ES-I3 (cell line): ENCODE measurements at regions not wholly inside any gene's neighbourhood (a gene's known extent, or its start where the extent isn't known, plus 50 kb on each side); places are given as distances from the start of the nearest gene placed in this dataset.

Experiments used
- H3K36me3 ChIP-seq: 2 replicates; pipeline ENCODE4 v1.6.1; 2013; ENCODE audit warnings: mild to moderate bottlenecking, low read length, control low read depth, moderate library complexity; ENCODE audit not compliant: insufficient read depth
- H3K4me1 ChIP-seq: 2 replicates; pipeline ENCODE4 v1.6.1; 2013; ENCODE audit warnings: mild to moderate bottlenecking, control low read depth, low read length; ENCODE audit not compliant: insufficient read depth
- H3K9ac ChIP-seq: 2 replicates; pipeline ENCODE4 v1.6.1; 2013; ENCODE audit warnings: low read depth, mild to moderate bottlenecking, low read length, moderate library complexity
- H3K9me3 ChIP-seq: 2 replicates; pipeline ENCODE4 v1.6.1; 2013; ENCODE audit warnings: mild to moderate bottlenecking, low read length, moderate library complexity; ENCODE audit not compliant: control insufficient read depth, insufficient read depth

DNA sequence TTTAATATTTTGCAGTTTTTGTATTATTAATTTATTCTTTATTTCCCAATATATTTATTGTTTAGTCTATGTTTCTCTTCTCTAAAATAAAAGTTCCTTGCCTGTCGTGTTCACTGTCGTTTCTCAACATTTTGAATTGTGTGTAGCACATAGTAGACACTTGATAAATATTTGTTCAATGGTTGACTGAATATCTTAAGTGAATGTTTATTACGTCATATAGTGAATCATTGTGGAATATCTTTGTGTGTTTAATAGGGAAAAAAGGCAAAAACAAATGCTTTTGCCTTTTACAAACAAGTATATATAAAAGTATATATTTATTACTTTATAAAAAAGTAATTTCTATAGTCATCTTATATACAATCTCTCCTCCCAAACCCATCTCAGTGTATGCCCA lies 572.3 kb downstream of the EPHA3 start:
- Histone ChIP-seq H3K9me3 (no peaks in the 10 kb centered on the region), H3K36me3 (no peaks in the 10 kb centered on the region), H3K4me1 (no peaks in the 10 kb centered on the region), H3K9ac (no peak overlapping the region)

DNA sequence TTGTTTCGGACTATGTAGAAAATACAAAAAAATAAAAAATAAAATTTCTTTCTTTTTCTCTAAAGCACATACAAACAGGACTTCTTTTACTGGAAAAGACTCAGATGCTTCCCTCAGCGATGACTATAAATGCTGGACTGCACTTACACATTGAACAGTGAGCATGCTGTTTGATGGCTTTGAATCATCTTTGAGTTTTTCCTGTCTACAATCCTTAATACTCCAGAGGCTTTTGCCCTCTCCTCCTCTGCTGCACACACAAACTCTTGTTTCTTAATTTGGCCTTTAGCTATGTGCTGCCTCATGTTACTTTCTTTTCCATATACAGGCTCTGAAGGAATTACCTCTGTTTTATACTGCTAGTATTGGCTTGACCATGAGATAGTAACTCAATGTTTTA lies 575.1 kb downstream of the EPHA3 start:
- Histone ChIP-seq H3K4me1 (no peaks in the 10 kb centered on the region), H3K9ac (no peak overlapping the region), H3K36me3 (no peaks in the 10 kb centered on the region), H3K9me3 (no peaks in the 10 kb centered on the region)

DNA sequence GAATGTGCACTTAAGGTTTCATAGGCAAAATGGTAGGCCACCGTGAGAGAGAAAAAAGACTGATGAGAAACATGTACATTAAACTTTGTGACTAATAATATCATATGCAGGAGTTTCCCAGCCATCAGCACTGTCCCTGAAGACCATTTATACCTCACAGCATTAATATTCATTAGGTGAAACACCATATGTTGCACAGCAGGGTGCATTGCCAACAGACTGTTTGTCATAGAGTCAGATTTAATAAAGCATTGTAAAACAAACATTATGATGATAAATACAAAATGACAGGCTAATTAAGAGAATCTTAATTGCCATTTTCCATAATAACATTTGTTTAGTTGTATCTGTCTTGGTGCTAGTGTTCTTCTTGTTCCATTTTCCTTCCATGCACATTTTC lies 578.3 kb downstream of the EPHA3 start:
- Histone ChIP-seq H3K9me3 (no peaks in the 10 kb centered on the region), H3K9ac (no peak overlapping the region), H3K36me3 (no peaks in the 10 kb centered on the region), H3K4me1 (no peaks in the 10 kb centered on the region)

- H3K4me1 ChIP-seq = no peaks in the 10 kb centered on the region
- H3K36me3 ChIP-seq = no peaks in the 10 kb centered on the region
- no peak overlapping the region for H3K9ac ChIP-seq
- H3K9me3 ChIP-seq = no peaks in the 10 kb centered on the region
Measured at GRCh38 chr3:89690646-89691045, 583.2 kb downstream of the EPHA3 start.

DNA sequence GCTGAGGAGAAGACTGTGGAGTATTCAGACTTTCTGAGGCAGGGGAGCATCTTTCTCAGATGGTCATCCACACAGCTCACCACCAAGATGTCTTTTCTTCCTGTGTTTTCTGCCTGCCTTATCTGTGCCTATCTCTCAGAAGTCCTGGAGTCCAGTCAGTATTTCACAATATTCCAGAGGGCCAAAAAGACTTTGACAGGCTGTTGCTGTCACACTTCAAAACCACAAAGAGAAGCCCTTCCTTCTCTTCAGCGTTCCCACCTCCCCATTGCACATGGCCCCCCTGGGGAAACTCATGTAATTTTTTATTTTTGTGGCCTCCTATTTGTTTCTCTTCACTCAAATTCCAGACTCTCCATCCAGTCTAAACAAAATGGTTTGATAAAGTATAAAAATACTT lies 585.2 kb downstream of the EPHA3 start:
- H3K9ac ChIP-seq = no peak overlapping the region
- no peaks in the 10 kb centered on the region for H3K9me3 ChIP-seq
- no peaks in the 10 kb centered on the region for H3K4me1 ChIP-seq
- H3K36me3 ChIP-seq = no peaks in the 10 kb centered on the region

DNA sequence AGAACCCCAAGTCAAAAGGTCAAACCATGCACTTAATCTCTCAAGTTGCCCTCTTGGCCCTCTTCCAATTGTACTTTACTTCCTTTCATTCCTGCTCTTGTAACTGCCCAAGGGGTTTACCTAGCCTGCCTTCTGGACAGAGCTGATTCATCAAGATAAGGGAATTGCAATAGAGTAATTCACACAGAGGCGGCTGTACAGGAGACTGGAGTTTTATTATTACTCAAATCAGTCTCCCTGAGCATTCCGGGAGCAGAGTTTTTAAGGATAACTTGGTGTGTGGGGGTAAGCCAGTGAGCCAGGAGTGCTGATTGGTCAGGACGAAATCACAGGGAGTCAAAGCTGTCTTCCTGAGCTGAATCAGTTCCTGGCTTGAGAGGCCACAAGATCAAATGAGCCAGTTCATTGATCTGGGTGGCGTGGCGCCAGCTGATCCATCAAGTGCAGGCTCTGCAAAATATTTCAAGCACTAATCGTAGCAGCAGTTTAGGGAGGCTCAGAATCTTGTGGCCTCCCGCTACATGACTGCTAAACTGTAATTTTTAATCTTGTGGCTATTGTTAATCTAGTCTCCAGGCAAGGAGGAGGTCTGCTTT lies 590.0 kb downstream of the EPHA3 start:
- Histone ChIP-seq H3K9ac (no peak overlapping the region), H3K9me3 (no peaks in the 10 kb centered on the region), H3K4me1 (no peaks in the 10 kb centered on the region), H3K36me3 (no peaks in the 10 kb centered on the region)

DNA sequence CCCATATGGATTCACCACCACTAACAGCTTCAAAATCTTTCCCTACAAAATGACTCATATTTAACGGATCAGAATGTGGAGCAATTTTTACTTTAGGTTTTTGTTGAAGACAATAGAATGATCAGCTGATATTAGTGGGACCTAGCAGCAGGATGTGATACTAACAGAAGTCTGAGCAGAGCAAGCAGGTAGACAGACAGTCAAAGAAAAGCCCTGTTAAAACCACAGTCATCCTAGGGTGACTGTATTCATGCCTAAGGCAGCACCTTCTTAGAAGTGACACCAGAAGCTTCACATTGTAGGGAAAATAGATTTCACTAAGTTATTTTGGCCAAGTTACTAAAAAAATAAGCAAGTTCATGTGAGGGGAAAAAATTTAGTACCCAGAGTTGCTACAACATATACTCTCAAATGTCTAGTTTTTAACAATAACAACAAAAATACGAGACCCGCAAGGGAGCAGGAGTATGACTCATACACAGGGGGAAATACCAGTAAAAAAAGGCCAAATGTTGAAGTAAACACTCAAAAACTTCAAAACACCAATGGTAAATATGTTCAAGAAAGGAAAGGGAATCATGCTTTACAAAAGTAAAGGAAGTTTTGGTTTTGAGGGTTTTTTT lies 590.9 kb downstream of the EPHA3 start:
- H3K9me3 ChIP-seq = no peaks in the 10 kb centered on the region
- no peak overlapping the region for H3K9ac ChIP-seq
- H3K36me3 ChIP-seq = no peaks in the 10 kb centered on the region
- H3K4me1 ChIP-seq = no peaks in the 10 kb centered on the region

DNA sequence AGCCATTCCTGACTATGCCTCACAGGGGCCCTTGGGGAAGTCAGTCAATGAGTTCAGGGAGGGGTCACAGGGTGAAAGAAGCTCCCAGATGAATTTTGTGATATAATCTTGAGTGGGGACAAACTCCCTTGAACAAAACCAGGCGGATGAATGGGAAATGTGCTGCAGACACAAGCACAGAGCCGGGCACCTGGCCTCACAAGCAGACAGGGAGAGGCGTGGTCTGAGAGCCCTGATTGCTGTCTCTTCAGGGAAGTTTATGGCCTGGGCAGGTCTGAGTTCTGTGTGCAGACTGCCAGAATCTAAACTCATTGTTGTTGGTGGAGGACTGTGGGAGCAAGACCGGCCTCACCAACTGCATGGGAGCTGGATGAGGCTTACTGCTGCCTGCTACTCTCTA lies 591.8 kb downstream of the EPHA3 start:
- Histone ChIP-seq H3K4me1 (no peaks in the 10 kb centered on the region), H3K9ac (no peak overlapping the region), H3K9me3 (peaks cover 6% of the 10 kb centered on the region; the same call in 1 of the 2 replicates), H3K36me3 (no peaks in the 10 kb centered on the region)

- Histone ChIP-seq H3K36me3 (no peaks in the 10 kb centered on the region), H3K9me3 (peaks cover 9% of the 10 kb centered on the region), H3K4me1 (no peaks in the 10 kb centered on the region), H3K9ac (no peak overlapping the region)
Measured at GRCh38 chr3:89699771-89700170, 592.4 kb downstream of the EPHA3 start.

GRCh38 chr3:89702404-89702803 lies 595.0 kb downstream of the EPHA3 start:
- Histone ChIP-seq H3K9ac (no peak overlapping the region), H3K4me1 (no peaks in the 10 kb centered on the region), H3K36me3 (no peaks in the 10 kb centered on the region), H3K9me3 (peaks cover 9% of the 10 kb centered on the region)

DNA sequence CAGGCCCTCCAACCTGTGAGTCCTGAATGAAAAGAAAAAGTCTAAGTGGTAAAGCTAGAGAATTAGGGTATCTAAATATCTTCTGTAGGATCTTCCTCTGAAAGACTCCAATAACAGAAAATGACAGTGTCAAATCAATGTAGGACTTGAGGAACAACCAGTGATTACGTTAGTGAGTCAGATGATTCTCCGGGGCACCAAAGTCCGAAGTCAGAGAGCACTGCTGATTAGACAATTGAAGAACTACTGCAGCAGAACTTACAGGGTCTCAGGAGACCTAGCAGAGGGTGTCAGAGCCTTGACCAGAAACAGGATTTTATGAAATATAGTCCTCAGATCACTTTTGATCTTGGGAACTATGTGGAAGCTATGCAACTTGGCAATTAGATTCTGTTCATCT lies 605.8 kb downstream of the EPHA3 start:
- no peaks in the 10 kb centered on the region for H3K9me3 ChIP-seq
- no peaks in the 10 kb centered on the region for H3K4me1 ChIP-seq
- H3K36me3 ChIP-seq = no peaks in the 10 kb centered on the region
- no peak overlapping the region for H3K9ac ChIP-seq

DNA sequence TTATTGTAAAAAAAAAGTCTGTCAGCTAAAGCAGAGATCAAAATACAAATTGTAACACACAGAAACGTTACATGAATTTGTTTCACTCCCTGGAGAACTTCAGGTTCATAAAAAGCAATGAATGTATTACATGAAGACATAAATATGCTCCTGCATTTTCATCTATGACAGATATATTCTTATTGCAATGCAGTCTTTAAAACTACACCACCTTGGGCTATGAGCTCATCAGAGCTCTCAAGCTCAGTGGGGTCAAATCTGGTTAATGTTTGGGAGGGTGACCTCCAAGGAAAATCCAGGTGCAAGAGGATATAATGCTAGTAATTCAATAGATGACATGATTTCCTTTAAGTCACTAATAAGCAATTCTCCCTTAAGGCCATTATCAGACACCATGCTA lies 606.8 kb downstream of the EPHA3 start:
- Histone ChIP-seq H3K9ac (no peak overlapping the region), H3K4me1 (no peaks in the 10 kb centered on the region), H3K9me3 (no peaks in the 10 kb centered on the region), H3K36me3 (no peaks in the 10 kb centered on the region)

DNA sequence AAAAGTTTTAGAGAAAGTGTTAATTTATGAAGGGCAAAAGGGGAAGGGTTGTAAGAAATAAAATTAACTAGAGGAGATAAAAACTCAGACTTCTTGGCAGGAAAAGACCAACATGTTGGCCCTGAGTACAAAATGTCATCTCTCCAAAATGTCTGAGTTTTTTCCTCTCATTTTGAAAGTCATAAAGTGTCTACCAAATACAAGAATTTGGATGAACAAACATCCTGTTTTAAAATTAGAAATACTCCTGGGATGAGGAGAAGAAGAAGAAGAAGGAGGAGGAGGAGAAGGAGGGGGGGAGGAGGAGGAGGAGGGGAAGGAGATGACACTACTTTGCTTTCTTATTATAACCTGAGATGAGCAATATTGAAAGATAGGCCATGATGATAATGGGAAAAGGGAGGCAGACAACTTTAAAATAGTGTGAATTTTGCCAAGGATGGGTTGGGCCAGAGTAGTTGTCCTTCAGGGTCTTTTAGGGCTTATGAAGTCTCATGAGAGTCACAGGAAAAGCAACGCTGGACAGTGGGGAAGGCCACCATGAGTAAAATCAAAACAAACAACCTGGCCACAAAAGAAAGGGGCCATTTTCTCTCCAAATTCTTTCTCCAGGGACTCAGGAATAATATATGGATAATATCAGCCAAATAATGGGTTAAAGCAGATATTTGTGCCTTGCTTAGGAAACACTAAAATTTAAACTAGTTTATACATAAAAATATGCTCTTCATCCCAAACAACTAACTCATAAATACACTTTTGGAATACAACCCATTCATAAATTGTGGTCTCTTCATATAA lies 632.9 kb downstream of the EPHA3 start:
- H3K9ac ChIP-seq = no peak overlapping the region
- peaks cover 14% of the 10 kb centered on the region for H3K4me1 ChIP-seq
- no peaks in the 10 kb centered on the region for H3K36me3 ChIP-seq
- no peaks in the 10 kb centered on the region for H3K9me3 ChIP-seq

GRCh38 chr3:89740881-89741177 lies 633.4 kb downstream of the EPHA3 start:
- peaks cover 14% of the 10 kb centered on the region for H3K4me1 ChIP-seq
- H3K9ac ChIP-seq = no peak overlapping the region
- H3K36me3 ChIP-seq = no peaks in the 10 kb centered on the region
- no peaks in the 10 kb centered on the region for H3K9me3 ChIP-seq

DNA sequence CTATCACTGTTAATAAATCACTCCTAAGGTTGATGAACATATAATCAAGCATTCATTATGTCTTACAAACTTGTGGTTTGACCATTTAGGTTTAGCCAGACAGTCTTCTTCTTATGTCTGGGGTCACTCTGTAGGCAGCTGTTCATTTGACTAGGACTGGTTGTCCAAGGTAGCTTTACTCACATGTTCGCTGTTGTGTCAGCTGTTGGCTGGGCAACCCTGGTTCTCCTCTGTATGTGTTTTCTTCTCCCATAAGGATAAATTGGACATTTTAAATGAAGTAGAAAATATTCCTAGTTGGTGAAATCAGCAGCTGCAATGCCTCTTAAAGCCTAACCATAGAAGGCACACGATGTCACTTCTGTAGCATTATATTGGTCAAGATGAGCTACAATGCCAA lies 635.1 kb downstream of the EPHA3 start:
- H3K9ac ChIP-seq = no peak overlapping the region
- H3K4me1 ChIP-seq = no peaks in the 10 kb centered on the region
- no peaks in the 10 kb centered on the region for H3K9me3 ChIP-seq
- H3K36me3 ChIP-seq = no peaks in the 10 kb centered on the region
